Hepatocyte (in vitro differentiated cells): ENCODE measurements at regions not wholly inside any gene's neighbourhood (a gene's known extent, or its start where the extent isn't known, plus 50 kb on each side); places are given as distances from the start of the nearest gene placed in this dataset.

Source experiments
- CTCF ChIP-seq: fragments of 200-600 bp; sonication (generic); IDR thresholded peaks from 2 replicates; pipeline ENCODE4 v1.5.1; 2016; ENCODE audit warnings: antibody characterized with exemption, mild to moderate bottlenecking; ENCODE audit not compliant: poor library complexity
- EZH2 ChIP-seq: fragments of 200-600 bp; sonication (generic); IDR thresholded peaks from 2 replicates; pipeline ENCODE4 v1.6.1; 2016; ENCODE audit warnings: antibody characterized with exemption, mild to moderate bottlenecking, borderline replicate concordance
- EZH2phosphoT487 ChIP-seq: fragments of 200-600 bp; sonication (generic); IDR thresholded peaks from one replicate; pipeline ENCODE4 v1.6.1; 2018; ENCODE audit warnings: antibody characterized with exemption, mild to moderate bottlenecking, low read depth, moderate library complexity; ENCODE audit not compliant: unreplicated experiment, severe bottlenecking

GRCh38 chr4:81527115-81527514 is 55.4 kb upstream of the RASGEF1B start:
- TF ChIP-seq CTCF (no peak), EZH2phosphoT487 (no peak), EZH2 (no peak)
